GM12801 (cell line): ENCODE measurements at regions not wholly inside any gene's neighbourhood (a gene's known extent, or its start where the extent isn't known, plus 50 kb on each side); places are given as distances from the start of the nearest gene placed in this dataset.

Source experiments
- TF ChIP-seq, protein P1 (sequence below): IDR thresholded peaks from one replicate; pipeline ENCODE4 v1.5.1; 2011; ENCODE audit warnings: control low read depth; ENCODE audit not compliant: insufficient read length; ENCODE audit errors: extremely low read depth

DNA sequence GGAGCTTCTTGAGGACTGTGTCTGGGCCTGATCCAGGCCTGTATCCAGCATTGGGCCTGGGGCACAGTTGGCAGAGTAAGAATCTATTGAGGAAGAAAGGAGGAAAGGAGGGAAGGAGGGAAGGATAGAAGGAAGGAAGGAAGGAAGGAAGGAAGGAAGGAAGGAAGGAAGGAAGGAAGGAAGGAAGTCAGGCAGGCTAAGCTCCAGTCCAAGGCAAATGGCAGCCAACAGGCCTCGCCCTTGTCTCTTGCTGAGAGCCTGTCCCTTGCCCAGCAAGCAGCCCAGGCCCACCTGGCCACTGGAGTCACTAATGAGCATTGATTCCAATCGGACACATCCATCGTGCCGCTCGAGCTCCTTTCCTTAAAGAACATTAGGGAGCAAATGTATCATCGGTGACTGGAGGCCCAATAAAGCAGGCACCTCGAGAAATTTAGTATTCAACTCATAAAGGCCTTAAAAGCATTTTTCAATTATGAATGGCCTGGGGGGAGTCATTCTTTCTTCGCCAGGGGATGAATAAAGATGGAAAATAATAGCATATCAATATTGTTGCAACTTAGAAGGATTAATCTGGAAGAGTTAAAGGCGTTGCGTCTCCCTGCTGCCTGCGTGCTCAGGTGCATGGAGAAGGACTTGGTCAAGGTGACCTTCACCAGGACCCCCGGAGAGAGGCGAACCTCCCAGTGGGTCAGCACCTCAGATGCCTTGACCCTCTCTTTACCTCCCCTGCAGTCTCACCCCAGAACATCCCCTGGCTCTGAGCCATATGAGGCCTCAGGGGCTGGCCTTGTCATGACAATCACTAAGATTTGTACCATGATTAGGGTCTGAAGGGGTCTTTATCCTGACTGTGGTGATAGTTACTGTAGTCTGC lies 144.5 kb upstream of the RUNX3 start:
- TF ChIP-seq, protein P1, sequence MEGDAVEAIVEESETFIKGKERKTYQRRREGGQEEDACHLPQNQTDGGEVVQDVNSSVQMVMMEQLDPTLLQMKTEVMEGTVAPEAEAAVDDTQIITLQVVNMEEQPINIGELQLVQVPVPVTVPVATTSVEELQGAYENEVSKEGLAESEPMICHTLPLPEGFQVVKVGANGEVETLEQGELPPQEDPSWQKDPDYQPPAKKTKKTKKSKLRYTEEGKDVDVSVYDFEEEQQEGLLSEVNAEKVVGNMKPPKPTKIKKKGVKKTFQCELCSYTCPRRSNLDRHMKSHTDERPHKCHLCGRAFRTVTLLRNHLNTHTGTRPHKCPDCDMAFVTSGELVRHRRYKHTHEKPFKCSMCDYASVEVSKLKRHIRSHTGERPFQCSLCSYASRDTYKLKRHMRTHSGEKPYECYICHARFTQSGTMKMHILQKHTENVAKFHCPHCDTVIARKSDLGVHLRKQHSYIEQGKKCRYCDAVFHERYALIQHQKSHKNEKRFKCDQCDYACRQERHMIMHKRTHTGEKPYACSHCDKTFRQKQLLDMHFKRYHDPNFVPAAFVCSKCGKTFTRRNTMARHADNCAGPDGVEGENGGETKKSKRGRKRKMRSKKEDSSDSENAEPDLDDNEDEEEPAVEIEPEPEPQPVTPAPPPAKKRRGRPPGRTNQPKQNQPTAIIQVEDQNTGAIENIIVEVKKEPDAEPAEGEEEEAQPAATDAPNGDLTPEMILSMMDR: no peak

DNA sequence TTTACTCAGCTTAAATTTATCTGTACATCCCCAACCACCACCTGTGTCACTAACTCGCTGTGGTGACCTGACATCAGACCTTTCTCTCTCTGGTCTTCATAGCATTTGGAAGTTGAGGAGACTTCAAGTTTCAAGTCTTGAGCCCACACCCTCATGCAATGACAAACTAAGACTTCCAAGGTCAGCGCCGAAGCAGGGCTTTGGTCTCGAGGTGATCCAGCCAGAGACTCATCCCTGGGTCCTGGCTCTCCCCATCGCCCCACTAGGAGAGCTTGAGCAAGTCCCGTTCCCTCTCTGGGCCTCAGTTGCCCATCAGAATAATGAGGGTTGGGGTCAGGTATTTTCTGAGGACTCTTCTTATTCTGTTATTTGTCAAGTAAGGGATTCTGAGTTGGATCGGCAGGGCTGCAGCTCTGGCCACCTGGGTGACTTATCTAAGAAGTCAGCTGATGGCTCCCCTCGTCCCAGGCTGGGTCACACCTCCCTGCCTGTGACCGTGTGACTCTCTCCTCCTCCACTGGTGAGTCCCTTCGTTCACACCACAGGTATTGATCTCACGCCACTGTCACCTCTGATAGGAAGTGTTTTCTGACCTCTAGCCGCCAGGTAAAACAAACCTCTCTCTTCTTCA lies 143.7 kb upstream of the RUNX3 start:
- TF ChIP-seq, protein P1: no peak

DNA sequence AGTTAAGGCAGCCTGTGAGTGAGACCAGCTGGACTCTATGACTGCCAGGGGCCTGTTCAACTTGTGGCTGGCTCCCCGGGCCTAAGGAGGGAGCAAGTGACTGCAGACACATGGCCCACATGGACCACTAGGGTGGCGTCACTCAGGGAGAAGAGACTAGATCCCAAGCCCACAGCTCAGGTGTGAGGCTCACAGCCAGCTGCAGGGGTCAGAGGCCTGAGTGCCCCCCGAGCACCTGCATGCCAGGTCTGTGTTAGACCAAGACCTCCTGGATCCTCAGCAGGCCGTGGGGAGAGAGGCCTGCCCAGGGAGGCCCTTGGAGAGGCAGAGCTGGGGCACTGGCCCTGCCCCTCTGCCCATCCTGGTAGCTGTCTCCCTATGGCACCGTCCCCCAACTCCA lies 142.4 kb upstream of the RUNX3 start:
- TF ChIP-seq, protein P1: no peak

DNA sequence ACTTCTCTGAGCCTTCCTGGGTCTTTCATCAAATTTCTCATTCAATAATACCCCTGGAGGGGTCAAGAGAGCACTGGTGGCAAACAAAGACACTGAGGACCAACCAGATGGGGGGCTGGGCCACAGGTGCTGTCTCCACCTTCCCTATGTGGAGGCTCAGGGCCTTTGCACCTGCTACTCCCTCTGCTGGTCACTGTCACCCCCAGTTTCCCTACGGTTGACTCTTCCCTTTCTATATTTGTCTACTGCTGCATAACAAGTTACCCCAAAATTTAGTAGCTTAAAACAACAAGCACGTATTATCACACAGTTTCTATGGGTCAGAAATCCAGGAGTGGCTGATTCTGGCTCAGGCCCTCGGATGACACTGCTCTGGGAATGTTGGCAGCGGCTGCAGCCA lies 138.8 kb upstream of the RUNX3 start:
- TF ChIP-seq, protein P1: no peak

DNA sequence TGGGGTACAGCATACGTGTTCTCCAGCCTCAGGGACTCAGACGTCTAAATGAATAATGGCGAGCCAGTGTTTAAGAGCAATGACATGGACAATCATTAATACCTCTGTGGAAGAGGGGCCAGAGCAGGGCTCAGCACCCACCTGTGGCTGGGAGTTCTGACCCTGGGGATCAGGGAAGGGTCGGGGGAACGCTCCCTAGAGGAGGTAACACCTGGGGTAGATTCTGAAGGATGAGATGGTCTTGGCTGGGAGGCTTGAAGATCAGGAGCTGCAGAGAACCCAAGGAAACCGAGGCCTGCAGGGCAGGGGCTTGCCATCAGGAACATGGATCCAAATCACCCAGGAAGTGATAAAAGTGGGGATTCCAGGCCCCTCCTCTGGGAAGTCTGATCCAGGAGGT lies 138.2 kb upstream of the RUNX3 start:
- TF ChIP-seq, protein P1: no peak

DNA sequence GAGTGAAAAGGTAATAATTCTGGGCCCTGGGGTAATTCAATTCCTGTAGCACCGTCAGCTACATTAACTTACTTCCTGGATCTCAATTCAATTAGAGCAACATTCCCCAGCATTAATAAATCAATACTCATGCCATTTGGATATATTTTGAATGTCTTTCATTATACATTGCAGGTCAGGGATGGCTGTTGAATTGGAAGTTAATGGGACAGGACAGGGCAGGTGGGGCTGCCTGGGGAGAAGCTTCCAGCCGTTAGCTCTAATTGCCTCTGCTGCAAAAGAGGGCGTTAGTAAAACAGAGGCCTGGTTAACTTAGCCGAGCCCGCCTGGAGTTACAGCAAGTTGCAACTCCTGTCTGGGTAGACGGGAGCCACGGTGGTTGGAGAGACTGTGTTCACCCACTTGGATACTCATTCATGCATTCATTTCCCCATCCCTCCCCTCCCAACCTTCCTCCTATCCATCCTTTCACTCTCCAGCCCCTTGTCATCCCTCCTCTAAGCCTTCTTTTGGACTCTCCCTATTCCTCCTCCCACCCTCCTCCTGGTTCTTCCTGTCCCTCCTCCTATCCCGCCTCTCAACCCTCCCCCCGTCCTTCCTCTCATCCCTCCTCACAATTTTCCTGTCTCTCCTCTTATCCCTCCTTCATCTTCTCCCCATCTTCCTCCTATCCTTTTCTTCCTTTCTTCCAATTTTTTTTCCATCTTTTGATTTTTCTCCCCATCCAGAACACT lies 137.6 kb upstream of the RUNX3 start:
- TF ChIP-seq, protein P1: no peak
